ENCODE measurements at regions not wholly inside any gene's neighbourhood (a gene's known extent, or its start where the extent isn't known, plus 50 kb on each side); places are given as distances from the start of the nearest gene placed in this dataset.
A peak's percentile ranks its signal among the peaks of the same experiment; 100 is the strongest.
"Not testable (repeated sequence)": the region's sequence is repeated elsewhere in the genome, so short reads cannot be mapped to it uniquely, and the experiment has no call there.

GRCh38 chr2:37806004-37806403 is 119.1 kb upstream of the RMDN2 start:
- DNase-seq (ENCODE audit: low read depth in 2 of 2) = not testable (repeated sequence)

- no peak for DNase-seq (ENCODE audit: low read depth in 2 of 2)
Observed at GRCh38 chr2:37809525-37809924, 115.6 kb upstream of the RMDN2 start.

GRCh38 chr2:37809931-37810570 is 115.0 kb upstream of the RMDN2 start:
- DNase-seq (ENCODE audit: low read depth in 2 of 2) = no peak

- no peak for DNase-seq (ENCODE audit: low read depth in 2 of 2)
Observed at GRCh38 chr2:37812414-37812813, 112.7 kb upstream of the RMDN2 start.

GRCh38 chr2:37812941-37813730 is 112.0 kb upstream of the RMDN2 start:
- DNase-seq (ENCODE audit: low read depth in 2 of 2) = no peak

- DNase-seq (ENCODE audit: low read depth in 2 of 2) = no peak
Observed at GRCh38 chr2:37816036-37816435, 109.1 kb upstream of the RMDN2 start.

GRCh38 chr2:37816686-37817085 is 108.4 kb upstream of the RMDN2 start:
- DNase-seq (ENCODE audit: low read depth in 2 of 2) = no peak

GRCh38 chr2:37819186-37819585 is 105.9 kb upstream of the RMDN2 start:
- DNase-seq (ENCODE audit: low read depth in 2 of 2) = no peak

GRCh38 chr2:37820471-37820986 is 104.6 kb upstream of the RMDN2 start:
- no peak for DNase-seq (ENCODE audit: low read depth in 2 of 2)

- DNase-seq (ENCODE audit: low read depth in 2 of 2) = no peak
Observed at GRCh38 chr2:37825586-37825985, 99.5 kb upstream of the RMDN2 start.

- no peak for DNase-seq (ENCODE audit: low read depth in 2 of 2)
Observed at GRCh38 chr2:37826611-37827010, 98.5 kb upstream of the RMDN2 start.

- no peak for DNase-seq (ENCODE audit: low read depth in 2 of 2)
Observed at GRCh38 chr2:37827455-37827854, 97.6 kb upstream of the RMDN2 start.

- DNase-seq (ENCODE audit: low read depth in 2 of 2) = no peak
Observed at GRCh38 chr2:37827911-37828511, 97.1 kb upstream of the RMDN2 start.

GRCh38 chr2:37829202-37829601 is 95.9 kb upstream of the RMDN2 start:
- DNase-seq (ENCODE audit: low read depth in 2 of 2) = no peak

- DNase-seq (ENCODE audit: low read depth in 2 of 2) = no peak
Observed at GRCh38 chr2:37829616-37830395, 95.3 kb upstream of the RMDN2 start.

- DNase-seq (ENCODE audit: low read depth in 2 of 2) = no peak
Observed at GRCh38 chr2:37830636-37831035, 94.5 kb upstream of the RMDN2 start.

- DNase-seq (ENCODE audit: low read depth in 2 of 2) = no peak
Observed at GRCh38 chr2:37831081-37831780, 93.9 kb upstream of the RMDN2 start.

GRCh38 chr2:37832590-37833197 is 92.4 kb upstream of the RMDN2 start:
- DNase-seq (ENCODE audit: low read depth in 2 of 2) = peak; percentile 61 to 70

GRCh38 chr2:37833423-37833822 is 91.7 kb upstream of the RMDN2 start:
- DNase-seq (ENCODE audit: low read depth in 2 of 2) = peak in 1 of 2 donors; percentile 35

GRCh38 chr2:37836270-37836669 is 88.8 kb upstream of the RMDN2 start:
- DNase-seq (ENCODE audit: low read depth in 2 of 2) = no peak

- no peak for DNase-seq (ENCODE audit: low read depth in 2 of 2)
Observed at GRCh38 chr2:37836711-37837110, 88.4 kb upstream of the RMDN2 start.
